ENCODE measurements at regions not wholly inside any gene's neighbourhood (a gene's known extent, or its start where the extent isn't known, plus 50 kb on each side); places are given as distances from the start of the nearest gene placed in this dataset.
"Not testable (repeated sequence)": the region's sequence is repeated elsewhere in the genome, so short reads cannot be mapped to it uniquely, and the experiment has no call there.

- DNase-seq, result no peak
Observed at GRCh38 chr7:46089281-46089680, 168.2 kb upstream of the IGFBP3 start.

- not testable (repeated sequence) for DNase-seq
Observed at GRCh38 chr7:46088486-46088885, 167.4 kb upstream of the IGFBP3 start.

- no peak for DNase-seq
Observed at GRCh38 chr7:46080595-46081159, 159.6 kb upstream of the IGFBP3 start.

GRCh38 chr7:46079421-46079820 is 158.3 kb upstream of the IGFBP3 start:
- DNase-seq, result no peak

GRCh38 chr7:46076527-46076926 is 155.5 kb upstream of the IGFBP3 start:
- no peak for DNase-seq

GRCh38 chr7:46072722-46073121 is 151.7 kb upstream of the IGFBP3 start:
- no peak for DNase-seq

- DNase-seq, result no peak
Observed at GRCh38 chr7:46071601-46072000, 150.5 kb upstream of the IGFBP3 start.

GRCh38 chr7:46071076-46071475 is 150.0 kb upstream of the IGFBP3 start:
- no peak for DNase-seq

- no peak for DNase-seq
Observed at GRCh38 chr7:46068159-46068558, 147.1 kb upstream of the IGFBP3 start.

- no peak for DNase-seq
Observed at GRCh38 chr7:46059308-46060020, 138.4 kb upstream of the IGFBP3 start.

- DNase-seq, result no peak
Observed at GRCh38 chr7:46058086-46058823, 137.2 kb upstream of the IGFBP3 start.

- DNase-seq, result no peak
Observed at GRCh38 chr7:46054915-46055314, 133.8 kb upstream of the IGFBP3 start.

- no peak for DNase-seq
Observed at GRCh38 chr7:46054272-46054671, 133.2 kb upstream of the IGFBP3 start.

- DNase-seq, result no peak
Observed at GRCh38 chr7:46047581-46047980, 126.5 kb upstream of the IGFBP3 start.

GRCh38 chr7:46043338-46043737 is 122.3 kb upstream of the IGFBP3 start:
- not testable (repeated sequence) for DNase-seq

GRCh38 chr7:46039813-46040212 is 118.7 kb upstream of the IGFBP3 start:
- DNase-seq, result not testable (repeated sequence)

- DNase-seq, result no peak
Observed at GRCh38 chr7:46035166-46035565, 114.1 kb upstream of the IGFBP3 start.

GRCh38 chr7:46034056-46034768 is 113.1 kb upstream of the IGFBP3 start:
- DNase-seq, result no peak

GRCh38 chr7:46033592-46033991 is 112.5 kb upstream of the IGFBP3 start:
- DNase-seq, result no peak

- no peak for DNase-seq
Observed at GRCh38 chr7:46032942-46033341, 111.9 kb upstream of the IGFBP3 start.

GRCh38 chr7:46032353-46032752 is 111.3 kb upstream of the IGFBP3 start:
- DNase-seq, result no peak

GRCh38 chr7:46029111-46029704 is 108.1 kb upstream of the IGFBP3 start:
- no peak for DNase-seq

GRCh38 chr7:46028246-46028645 is 107.2 kb upstream of the IGFBP3 start:
- DNase-seq, result no peak

All from NCI-H2171 treated with DMSO at 0.1 percent for 48 hours (cell line).